GM12872 (cell line): ENCODE measurements at regions not wholly inside any gene's neighbourhood (a gene's known extent, or its start where the extent isn't known, plus 50 kb on each side); places are given as distances from the start of the nearest gene placed in this dataset.

ENCODE experiments used
- TF ChIP-seq, protein P1 (sequence below): IDR thresholded peaks from 3 replicates; pipeline ENCODE4 v1.5.1; 2011; ENCODE audit warnings: low read depth, mild to moderate bottlenecking, low read length, moderate library complexity; ENCODE audit not compliant: insufficient read depth

- TF ChIP-seq, protein P1, sequence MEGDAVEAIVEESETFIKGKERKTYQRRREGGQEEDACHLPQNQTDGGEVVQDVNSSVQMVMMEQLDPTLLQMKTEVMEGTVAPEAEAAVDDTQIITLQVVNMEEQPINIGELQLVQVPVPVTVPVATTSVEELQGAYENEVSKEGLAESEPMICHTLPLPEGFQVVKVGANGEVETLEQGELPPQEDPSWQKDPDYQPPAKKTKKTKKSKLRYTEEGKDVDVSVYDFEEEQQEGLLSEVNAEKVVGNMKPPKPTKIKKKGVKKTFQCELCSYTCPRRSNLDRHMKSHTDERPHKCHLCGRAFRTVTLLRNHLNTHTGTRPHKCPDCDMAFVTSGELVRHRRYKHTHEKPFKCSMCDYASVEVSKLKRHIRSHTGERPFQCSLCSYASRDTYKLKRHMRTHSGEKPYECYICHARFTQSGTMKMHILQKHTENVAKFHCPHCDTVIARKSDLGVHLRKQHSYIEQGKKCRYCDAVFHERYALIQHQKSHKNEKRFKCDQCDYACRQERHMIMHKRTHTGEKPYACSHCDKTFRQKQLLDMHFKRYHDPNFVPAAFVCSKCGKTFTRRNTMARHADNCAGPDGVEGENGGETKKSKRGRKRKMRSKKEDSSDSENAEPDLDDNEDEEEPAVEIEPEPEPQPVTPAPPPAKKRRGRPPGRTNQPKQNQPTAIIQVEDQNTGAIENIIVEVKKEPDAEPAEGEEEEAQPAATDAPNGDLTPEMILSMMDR, result no peak
Observed at GRCh38 chr4:63578383-63578782, 830.9 kb downstream of the TECRL start.

- TF ChIP-seq, protein P1, result no peak
Observed at GRCh38 chr4:63566658-63567057, 842.6 kb downstream of the TECRL start.

GRCh38 chr4:63563288-63564014 is 845.8 kb downstream of the TECRL start:
- TF ChIP-seq, protein P1, result peak; percentile 24; the same call in 1 of the 3 replicates

- TF ChIP-seq, protein P1, result no peak
Observed at GRCh38 chr4:63558709-63559108, 850.5 kb downstream of the TECRL start.

DNA sequence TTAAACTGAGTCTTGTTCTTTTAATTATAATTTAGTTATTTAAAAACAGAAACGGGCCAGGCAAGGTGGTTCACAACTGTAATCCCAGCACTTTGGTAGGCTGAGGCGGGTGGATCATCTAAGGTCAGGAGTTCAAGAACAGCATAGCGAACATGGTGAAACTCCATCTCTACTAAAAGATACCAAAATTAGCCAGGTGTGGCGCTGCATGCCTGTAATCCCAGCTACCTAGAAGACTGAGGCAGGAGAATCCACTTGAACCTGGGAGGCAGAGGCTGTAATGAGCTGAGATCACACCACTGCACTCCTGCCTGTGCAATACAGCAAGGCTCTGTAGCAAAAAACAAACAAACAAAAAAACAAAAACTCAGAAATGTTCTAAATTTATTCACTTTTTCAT is 852.9 kb downstream of the TECRL start:
- TF ChIP-seq, protein P1, result no peak

- TF ChIP-seq, protein P1, result no peak
Observed at GRCh38 chr4:63553123-63553522, 856.1 kb downstream of the TECRL start.

GRCh38 chr4:63541828-63542227 is 867.4 kb downstream of the TECRL start:
- TF ChIP-seq, protein P1, result no peak
